Ovary (tissue), 3 donors: ENCODE measurements at regions not wholly inside any gene's neighbourhood (a gene's known extent, or its start where the extent isn't known, plus 50 kb on each side); places are given as distances from the start of the nearest gene placed in this dataset.

Experiments
- POLR2A ChIP-seq: fragments of 450-650 bp; IDR thresholded peaks from one replicate; pipeline ENCODE4 v1.6.1; 2017; ENCODE audit warnings: antibody characterized with exemption, mild to moderate bottlenecking, moderate library complexity
- TF ChIP-seq, protein P1 (sequence below), 3 donors: fragments of 450-650 bp in 2 of 3; fragments of 200-600 bp in 1 of 3; IDR thresholded peaks; one replicate each; pipeline versions ENCODE4 v1.5.1 to v1.8.0; 2016 to 2022; ENCODE audit warnings: antibody characterized with exemption in 3 of 3, mild to moderate bottlenecking in 1 of 3
- donor health status: DM: no; HTN: no; CAD: no.

DNA sequence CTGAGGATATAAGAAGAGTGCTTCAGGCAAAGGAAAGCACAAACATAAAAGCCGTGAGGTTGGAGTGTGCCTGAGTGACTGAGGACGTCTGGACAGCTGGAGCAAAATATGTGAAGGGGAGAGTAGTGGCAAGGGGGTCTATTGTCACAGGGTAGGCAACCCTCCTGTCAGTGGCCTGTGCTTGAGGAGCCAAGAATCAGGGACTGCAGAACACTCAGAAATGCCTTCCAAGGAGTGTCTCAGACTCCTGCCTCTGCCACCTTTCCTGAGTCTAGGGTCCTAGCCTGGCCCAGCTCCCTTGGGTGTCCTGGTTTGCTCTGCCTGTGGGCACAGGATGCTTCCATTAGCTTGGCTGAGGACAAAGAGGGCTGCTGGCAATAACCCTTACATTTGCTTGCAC, 152.5 kb upstream of the PJA1 start:
- TF ChIP-seq POLR2A = no peak
- TF ChIP-seq, protein P1, sequence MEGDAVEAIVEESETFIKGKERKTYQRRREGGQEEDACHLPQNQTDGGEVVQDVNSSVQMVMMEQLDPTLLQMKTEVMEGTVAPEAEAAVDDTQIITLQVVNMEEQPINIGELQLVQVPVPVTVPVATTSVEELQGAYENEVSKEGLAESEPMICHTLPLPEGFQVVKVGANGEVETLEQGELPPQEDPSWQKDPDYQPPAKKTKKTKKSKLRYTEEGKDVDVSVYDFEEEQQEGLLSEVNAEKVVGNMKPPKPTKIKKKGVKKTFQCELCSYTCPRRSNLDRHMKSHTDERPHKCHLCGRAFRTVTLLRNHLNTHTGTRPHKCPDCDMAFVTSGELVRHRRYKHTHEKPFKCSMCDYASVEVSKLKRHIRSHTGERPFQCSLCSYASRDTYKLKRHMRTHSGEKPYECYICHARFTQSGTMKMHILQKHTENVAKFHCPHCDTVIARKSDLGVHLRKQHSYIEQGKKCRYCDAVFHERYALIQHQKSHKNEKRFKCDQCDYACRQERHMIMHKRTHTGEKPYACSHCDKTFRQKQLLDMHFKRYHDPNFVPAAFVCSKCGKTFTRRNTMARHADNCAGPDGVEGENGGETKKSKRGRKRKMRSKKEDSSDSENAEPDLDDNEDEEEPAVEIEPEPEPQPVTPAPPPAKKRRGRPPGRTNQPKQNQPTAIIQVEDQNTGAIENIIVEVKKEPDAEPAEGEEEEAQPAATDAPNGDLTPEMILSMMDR (IDR thresholded peaks at IDR 0.05) = no peak
